ENCODE measurements at regions not wholly inside any gene's neighbourhood (a gene's known extent, or its start where the extent isn't known, plus 50 kb on each side); places are given as distances from the start of the nearest gene placed in this dataset.

DNA sequence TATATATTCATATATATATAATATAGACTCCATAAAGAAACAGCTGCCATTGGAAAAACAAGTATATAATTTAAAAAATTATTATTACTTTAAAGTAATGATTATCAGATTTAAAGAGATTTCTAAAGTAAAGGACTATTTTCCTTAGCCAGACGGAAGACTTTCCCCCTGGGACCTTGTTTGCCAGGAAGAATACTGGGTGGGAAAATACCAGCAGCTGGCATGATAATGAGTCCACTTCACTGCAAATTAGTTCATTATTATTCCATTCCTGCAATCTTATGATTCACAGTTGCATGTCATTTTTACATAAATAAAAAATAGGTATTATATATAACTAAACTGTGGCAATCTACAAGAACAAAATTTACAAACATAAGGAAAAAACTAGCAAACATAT, 339.8 kb upstream of the CDH7 start:
- H3K27ac Mint-ChIP-seq: no peak overlapping the region
- no peak overlapping the region for H3K4me3 Mint-ChIP-seq
- H3K4me1 Mint-ChIP-seq: no peaks in the 10 kb centered on the region
- H3K36me3 Mint-ChIP-seq: no peaks in the 10 kb centered on the region
- H3K9me3 Mint-ChIP-seq: no peaks in the 10 kb centered on the region
- no peaks in the 10 kb centered on the region for H3K27me3 Mint-ChIP-seq

- Mint-ChIP-seq H3K27me3 (no peaks in the 10 kb centered on the region), H3K4me3 (no peak overlapping the region), H3K36me3 (no peaks in the 10 kb centered on the region), H3K4me1 (no peaks in the 10 kb centered on the region), H3K9me3 (no peaks in the 10 kb centered on the region), H3K27ac (no peak overlapping the region)
Measured at GRCh38 chr18:65409261-65409660, 341.6 kb upstream of the CDH7 start.

DNA sequence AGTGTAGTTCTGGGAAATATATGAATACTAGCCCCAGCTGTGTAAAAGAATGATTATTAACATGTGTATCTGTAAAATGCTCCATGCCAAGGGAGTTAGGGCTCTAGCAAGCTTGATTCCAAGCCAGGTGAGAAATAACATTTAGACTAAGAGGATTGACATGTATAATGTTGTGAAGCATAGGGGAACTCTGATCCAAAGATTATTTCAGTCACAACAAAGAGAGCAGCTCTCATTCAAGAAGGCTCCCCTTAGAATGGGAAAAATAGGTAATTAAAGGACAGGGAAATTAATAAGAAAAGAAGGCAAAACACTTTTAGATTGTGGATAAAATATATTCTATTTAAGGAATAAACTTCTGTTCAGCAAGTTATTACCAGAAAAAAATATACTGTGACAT, 347.3 kb upstream of the CDH7 start:
- Mint-ChIP-seq H3K4me1 (no peaks in the 10 kb centered on the region), H3K27me3 (no peaks in the 10 kb centered on the region), H3K36me3 (no peaks in the 10 kb centered on the region), H3K27ac (no peak overlapping the region), H3K9me3 (no peaks in the 10 kb centered on the region), H3K4me3 (no peak overlapping the region)

DNA sequence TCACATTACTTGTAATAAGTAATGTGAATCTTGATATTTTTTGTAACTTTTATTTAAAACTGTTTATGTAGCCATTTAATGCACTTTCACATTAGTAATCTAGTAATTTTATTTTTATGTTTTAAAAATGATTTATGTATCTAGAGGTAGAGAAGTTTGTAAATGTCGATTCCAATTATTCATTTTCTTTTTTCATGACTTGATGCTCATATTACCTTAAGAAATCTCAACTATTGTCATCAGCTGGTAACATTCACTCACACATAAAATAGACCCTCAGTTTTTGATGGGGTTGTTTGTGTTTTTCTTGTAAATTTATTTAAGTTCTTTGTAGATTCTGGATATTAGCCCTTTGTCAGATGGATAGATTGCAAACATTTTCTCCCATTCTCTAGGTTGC, 351.7 kb upstream of the CDH7 start:
- Mint-ChIP-seq H3K27ac (no peak overlapping the region), H3K4me1 (no peaks in the 10 kb centered on the region), H3K27me3 (no peaks in the 10 kb centered on the region), H3K36me3 (no peaks in the 10 kb centered on the region), H3K4me3 (no peak overlapping the region), H3K9me3 (no peaks in the 10 kb centered on the region)

DNA sequence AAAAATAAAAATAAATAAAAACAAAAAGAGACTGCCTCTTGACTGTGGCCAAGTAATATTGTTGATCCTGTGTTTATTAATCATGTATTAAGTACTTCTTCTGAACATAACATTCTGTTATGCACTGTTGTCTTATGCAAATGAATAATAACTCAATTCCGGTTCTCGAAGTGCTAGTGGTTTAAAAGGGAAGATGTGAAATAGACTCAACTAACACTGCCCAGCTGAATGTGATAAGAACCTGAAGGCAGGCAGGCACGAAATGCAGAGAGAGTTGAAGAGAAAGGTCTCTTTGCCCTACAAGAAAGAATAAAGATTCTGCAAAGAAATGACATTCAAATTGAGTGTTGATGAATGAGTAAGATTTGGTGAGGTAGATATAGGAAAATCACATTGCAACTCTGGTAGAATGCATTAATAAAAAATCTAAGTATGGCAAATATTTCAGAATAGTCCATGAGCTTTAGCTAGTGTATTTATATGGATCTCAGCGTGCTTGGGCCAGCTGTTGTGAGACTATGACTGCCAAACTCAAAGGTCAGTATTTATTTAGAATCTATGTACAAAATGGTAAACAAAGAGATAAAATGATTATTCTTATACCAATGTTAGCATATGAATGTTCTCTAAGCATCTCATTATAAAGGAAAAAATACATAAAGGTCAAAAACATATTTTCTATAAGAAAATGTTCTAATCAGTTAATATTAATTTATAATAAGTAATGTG, 352.3 kb upstream of the CDH7 start:
- Mint-ChIP-seq H3K4me3 (no peak overlapping the region), H3K27me3 (no peaks in the 10 kb centered on the region), H3K4me1 (no peaks in the 10 kb centered on the region), H3K9me3 (no peaks in the 10 kb centered on the region), H3K27ac (no peak overlapping the region), H3K36me3 (no peaks in the 10 kb centered on the region)

DNA sequence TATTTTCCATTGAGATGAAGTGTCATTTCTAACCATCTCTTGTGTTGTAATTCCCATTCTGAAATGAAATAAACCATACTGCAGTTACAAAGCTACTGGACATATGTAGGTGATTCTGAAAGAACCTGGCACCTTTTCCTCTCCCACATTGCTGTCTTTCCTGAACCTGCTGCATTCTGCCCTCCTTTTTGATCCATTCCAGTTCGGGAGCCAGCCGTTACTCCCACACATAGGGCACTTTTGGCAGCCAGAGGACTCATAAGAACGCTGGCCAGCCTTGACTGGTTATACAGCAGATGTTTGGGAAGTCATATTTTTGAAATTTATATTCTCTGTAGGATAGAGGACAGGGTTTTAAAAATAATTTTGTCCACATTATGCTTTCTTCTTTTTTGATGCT, 369.8 kb upstream of the CDH7 start:
- Mint-ChIP-seq H3K9me3 (peaks cover 3 to 12% (median 4%) of the 10 kb centered on the region in 3 donors), H3K27me3 (no peaks in the 10 kb centered on the region), H3K4me3 (no peak overlapping the region), H3K4me1 (no peaks in the 10 kb centered on the region), H3K27ac (no peak overlapping the region), H3K36me3 (no peaks in the 10 kb centered on the region)

DNA sequence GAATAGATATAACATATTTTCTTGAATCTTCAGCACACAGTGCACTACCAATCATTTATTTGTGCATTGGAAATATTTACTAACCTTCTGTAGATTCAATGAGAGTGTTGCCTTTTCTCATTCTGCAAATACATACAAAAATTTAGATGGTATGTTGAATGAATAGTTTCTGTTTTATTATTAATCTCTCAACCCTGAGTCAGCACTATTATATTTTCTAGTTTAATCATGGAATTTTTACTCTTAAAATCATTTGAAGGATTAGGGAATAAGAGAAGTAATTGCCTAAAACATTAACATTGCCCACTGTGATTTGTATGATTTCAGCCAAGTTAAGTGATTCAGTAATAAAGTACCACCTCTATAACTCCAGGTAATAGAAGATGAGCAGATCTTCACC, 370.2 kb upstream of the CDH7 start:
- Mint-ChIP-seq H3K36me3 (no peaks in the 10 kb centered on the region), H3K4me1 (no peaks in the 10 kb centered on the region), H3K9me3 (peaks cover 3 to 12% (median 4%) of the 10 kb centered on the region in 3 donors)

GRCh38 chr18:65372904-65373303, 377.9 kb upstream of the CDH7 start:
- Mint-ChIP-seq H3K36me3 (no peaks in the 10 kb centered on the region), H3K27ac (no peak overlapping the region), H3K4me1 (peaks cover 0 to 3% (median 0%) of the 10 kb centered on the region in 3 donors), H3K9me3 (peaks cover 2 to 4% (median 3%) of the 10 kb centered on the region in 3 donors), H3K27me3 (no peaks in the 10 kb centered on the region), H3K4me3 (no peak overlapping the region)

More for the DNA sequence above, 370.2 kb upstream of the CDH7 start:
- Mint-ChIP-seq H3K27ac (no peak overlapping the region), H3K27me3 (no peaks in the 10 kb centered on the region), H3K4me3 (no peak overlapping the region)

- Mint-ChIP-seq H3K27ac (no peak overlapping the region), H3K4me3 (no peak overlapping the region), H3K27me3 (no peaks in the 10 kb centered on the region), H3K9me3 (no peaks in the 10 kb centered on the region), H3K36me3 (no peaks in the 10 kb centered on the region), H3K4me1 (no peaks in the 10 kb centered on the region)
Measured at GRCh38 chr18:65365245-65365980, 385.4 kb upstream of the CDH7 start.

GRCh38 chr18:65363911-65364632, 386.7 kb upstream of the CDH7 start:
- Mint-ChIP-seq H3K36me3 (no peaks in the 10 kb centered on the region), H3K27ac (no peak overlapping the region), H3K4me1 (no peaks in the 10 kb centered on the region), H3K4me3 (no peak overlapping the region), H3K9me3 (no peaks in the 10 kb centered on the region), H3K27me3 (no peaks in the 10 kb centered on the region)

GRCh38 chr18:65363011-65363410, 387.8 kb upstream of the CDH7 start:
- H3K4me1 Mint-ChIP-seq: no peaks in the 10 kb centered on the region
- no peaks in the 10 kb centered on the region for H3K9me3 Mint-ChIP-seq
- H3K4me3 Mint-ChIP-seq: no peak overlapping the region
- no peaks in the 10 kb centered on the region for H3K27me3 Mint-ChIP-seq
- no peak overlapping the region for H3K27ac Mint-ChIP-seq
- no peaks in the 10 kb centered on the region for H3K36me3 Mint-ChIP-seq

GRCh38 chr18:65359479-65359878, 391.3 kb upstream of the CDH7 start:
- Mint-ChIP-seq H3K9me3 (peaks cover 0 to 3% (median 0%) of the 10 kb centered on the region in 3 donors), H3K4me3 (no peak overlapping the region), H3K27me3 (no peaks in the 10 kb centered on the region), H3K36me3 (no peaks in the 10 kb centered on the region), H3K27ac (no peak overlapping the region), H3K4me1 (no peaks in the 10 kb centered on the region)

DNA sequence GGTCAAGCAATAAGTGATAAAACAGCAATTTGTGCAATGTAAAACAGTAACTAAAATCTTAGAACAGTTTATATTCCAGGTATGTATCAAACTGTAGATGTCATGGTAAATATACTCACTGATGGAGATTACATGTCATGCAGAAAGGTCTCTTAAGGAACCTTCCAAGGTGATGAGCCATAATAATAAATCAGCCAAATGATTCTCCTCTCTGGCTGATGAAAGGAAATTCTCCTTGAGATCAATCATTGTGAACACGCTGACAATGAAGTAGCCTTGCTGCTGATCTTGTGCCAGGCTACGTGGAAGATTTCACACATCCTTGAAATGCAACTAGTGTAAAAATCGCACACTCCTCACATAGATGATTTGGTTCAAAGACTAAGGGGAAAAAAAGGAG, 392.5 kb upstream of the CDH7 start:
- Mint-ChIP-seq H3K36me3 (no peaks in the 10 kb centered on the region), H3K9me3 (peaks cover 0 to 3% (median 0%) of the 10 kb centered on the region in 3 donors), H3K27me3 (no peaks in the 10 kb centered on the region), H3K4me1 (no peaks in the 10 kb centered on the region), H3K4me3 (no peak overlapping the region), H3K27ac (no peak overlapping the region)

GRCh38 chr18:65352186-65352585, 398.6 kb upstream of the CDH7 start:
- no peak overlapping the region for H3K4me3 Mint-ChIP-seq
- no peak overlapping the region for H3K27ac Mint-ChIP-seq
- H3K9me3 Mint-ChIP-seq: peaks cover 0 to 3% (median 2%) of the 10 kb centered on the region in 3 donors
- no peaks in the 10 kb centered on the region for H3K36me3 Mint-ChIP-seq
- H3K27me3 Mint-ChIP-seq: no peaks in the 10 kb centered on the region
- no peaks in the 10 kb centered on the region for H3K4me1 Mint-ChIP-seq

- H3K4me3 Mint-ChIP-seq: no peak overlapping the region
- H3K4me1 Mint-ChIP-seq: no peaks in the 10 kb centered on the region
- no peak overlapping the region for H3K27ac Mint-ChIP-seq
- H3K9me3 Mint-ChIP-seq: peaks cover 0 to 2% (median 1%) of the 10 kb centered on the region in 3 donors
- no peaks in the 10 kb centered on the region for H3K36me3 Mint-ChIP-seq
- H3K27me3 Mint-ChIP-seq: no peaks in the 10 kb centered on the region
Measured at GRCh38 chr18:65349635-65350034, 401.2 kb upstream of the CDH7 start.
